Liver (tissue), 3 donors: ENCODE measurements at regions not wholly inside any gene's neighbourhood (a gene's known extent, or its start where the extent isn't known, plus 50 kb on each side); places are given as distances from the start of the nearest gene placed in this dataset.

Experiments
- ATF3 ChIP-seq: IDR thresholded peaks from 2 replicates; pipeline ENCODE4 v1.6.1; 2016; ENCODE audit warnings: antibody characterized with exemption
- CTCF ChIP-seq: fragments of 150-350 bp; IDR thresholded peaks from 2 replicates; pipeline ENCODE4 v1.5.1; 2017; ENCODE audit warnings: improper control_type of control experiment, low read depth, low read length; ENCODE audit not compliant: missing input control
- EGR1 ChIP-seq, 2 donors: IDR thresholded peaks; 2 replicates each; pipeline ENCODE4 v1.6.1; 2016 to 2018; ENCODE audit warnings: antibody characterized with exemption in 2 of 2, low read depth in 2 of 2
- MAX ChIP-seq: IDR thresholded peaks from 2 replicates; pipeline ENCODE4 v1.6.1; 2016; ENCODE audit warnings: antibody characterized with exemption
- RAD21 ChIP-seq, 2 donors: IDR thresholded peaks; 2 replicates each; pipeline ENCODE4 v1.6.1; 2016; ENCODE audit warnings: antibody characterized with exemption in 2 of 2, mild to moderate bottlenecking in 2 of 2
- REST ChIP-seq: IDR thresholded peaks from 2 replicates; pipeline ENCODE4 v1.6.1; 2016; ENCODE audit warnings: antibody characterized with exemption, mild to moderate bottlenecking
- TAF1 ChIP-seq: conservative IDR thresholded peaks from 2 replicates; pipeline ENCODE4 v1.6.1; 2016; ENCODE audit warnings: antibody characterized with exemption, mild to moderate bottlenecking
- YY1 ChIP-seq: IDR thresholded peaks from 2 replicates; pipeline ENCODE4 v1.6.1; 2016; ENCODE audit warnings: antibody characterized with exemption, mild to moderate bottlenecking
- ZBTB33 ChIP-seq: IDR thresholded peaks from 2 replicates; pipeline ENCODE4 v1.6.1; 2016; ENCODE audit warnings: antibody characterized with exemption
- donor health status: healthy.
- donor health status: healthy.

- TF ChIP-seq RAD21 (IDR thresholded peaks at IDR 0.05): peak; percentile 29 to 46
- TF ChIP-seq TAF1: no peak
- TF ChIP-seq YY1: peak; percentile 91
- no peak for TF ChIP-seq CTCF
- TF ChIP-seq REST: peak; percentile 20
- peak; percentile 78 for TF ChIP-seq MAX
- peak; percentile 38 for TF ChIP-seq ATF3
- TF ChIP-seq EGR1 (IDR thresholded peaks at IDR 0.05; ENCODE audit: low read depth in 2 of 2): no peak
- TF ChIP-seq ZBTB33: peak; percentile 76
These were observed 291.9 kb downstream of the IGSF11 start for GRCh38 chr3:118742760-118743159.
